ENCODE measurements at regions not wholly inside any gene's neighbourhood (a gene's known extent, or its start where the extent isn't known, plus 50 kb on each side); places are given as distances from the start of the nearest gene placed in this dataset.

GRCh38 chr10:36129051-36129450, 487.0 kb upstream of the FZD8 start (continued):
- no peak for TF ChIP-seq CHD7 (IDR thresholded peaks at IDR 0.05; ENCODE audit: insufficient replicate concordance, low read length)
- no peak for TF ChIP-seq CREB1 (IDR thresholded peaks at IDR 0.05)
- no peak for TF ChIP-seq ATF3 (IDR thresholded peaks at IDR 0.05; ENCODE audit: insufficient read depth, low read depth, low read length)
- no peak for TF ChIP-seq TEAD4 (IDR thresholded peaks at IDR 0.05; ENCODE audit: low read depth, low read length)
- no peak for TF ChIP-seq SP4 (IDR thresholded peaks at IDR 0.05; ENCODE audit: low read length)
- TF ChIP-seq PHF8 (conservative IDR thresholded peaks at IDR 0.05; ENCODE audit: low read depth, low read length) = no peak
- no peak for TF ChIP-seq SP2 (IDR thresholded peaks at IDR 0.05; ENCODE audit: low read length)
- no peak for TF ChIP-seq RFX5 (IDR thresholded peaks at IDR 0.05; ENCODE audit: borderline replicate concordance, low read depth, low read length)
- TF ChIP-seq EP300 (IDR thresholded peaks at IDR 0.05; ENCODE audit: borderline replicate concordance in 1 of 2, low read depth in 2 of 2, low read length in 2 of 2) = no peak
- TF ChIP-seq TAF7 (optimal IDR thresholded peaks at IDR 0.05; ENCODE audit: borderline replicate concordance, low read depth, low read length) = no peak
- no peak for TF ChIP-seq RBBP5 (IDR thresholded peaks at IDR 0.05; ENCODE audit: borderline replicate concordance, low read depth, low read length)
